SK-N-SH (cell line): ENCODE measurements at regions not wholly inside any gene's neighbourhood (a gene's known extent, or its start where the extent isn't known, plus 50 kb on each side); places are given as distances from the start of the nearest gene placed in this dataset.

Experiments
- CTCF ChIA-PET: fragments of 300-600, 350-600 bp; formaldehyde crosslinking; extraction: SDS; loops from one replicate; lab custom pipeline; 2021; lab: Yijun Ruan, JAX
- POLR2A ChIA-PET: fragments of 350-600 bp; sonication (Branson Sonifier 250); formaldehyde crosslinking; extraction: SDS; loops from one replicate; lab custom pipeline; 2020; ENCODE audit warnings: antibody characterized with exemption, inconsistent platforms; lab: Yijun Ruan, JAX
- DNase-seq: peaks from one replicate; pipeline ENCODE4 v3.0.0; 2012
- H2AFZ ChIP-seq: fragments of 200-600 bp; sonication (generic); 2 replicates; pipeline ENCODE4 v1.8.1; 2016; ENCODE audit warnings: antibody characterized with exemption, mild to moderate bottlenecking, low read depth
- H3F3A ChIP-seq: fragments of 200-600 bp; sonication (generic); replicated peaks from 2 replicates; pipeline ENCODE3; 2016; ENCODE audit warnings: antibody characterized with exemption, mild to moderate bottlenecking; ENCODE audit not compliant: insufficient read depth
- H3K27ac ChIP-seq, 2 experiments: fragments of 200-500 bp in 1 of 2; fragments of 200-600 bp in 1 of 2; sonication (Bioruptor generic) in 1 of 2; sonication (generic), shearing (Covaris generic) in 1 of 2; 2 replicates each; pipeline versions ENCODE4 v1.5.1 to v1.6.1; 2014 to 2016; ENCODE audit warnings: low read depth in 2 of 2, inconsistent platforms in 1 of 2, low read length in 1 of 2, mild to moderate bottlenecking in 1 of 2, mixed read lengths in 1 of 2
- H3K27me3 ChIP-seq: fragments of 200-600 bp; sonication (generic), shearing (Covaris generic); 2 replicates; pipeline ENCODE4 v1.6.1; 2016; ENCODE audit warnings: mixed run types; ENCODE audit not compliant: insufficient read depth
- H3K36me3 ChIP-seq, 2 experiments: fragments of 200-500 bp in 1 of 2; fragments of 200-600 bp in 1 of 2; sonication (Bioruptor generic) in 1 of 2; sonication (generic) in 1 of 2; replicated peaks in 1 of 2; 2 replicates each; pipeline versions ENCODE3 to v1.5.1; 2014 to 2016; ENCODE audit warnings: low read length in 1 of 2, mild to moderate bottlenecking in 1 of 2; ENCODE audit not compliant: insufficient read depth in 2 of 2, control insufficient read depth in 1 of 2
- H3K4me1 ChIP-seq, 2 experiments: fragments of 200-500 bp in 1 of 2; fragments of 200-600 bp in 1 of 2; sonication (Bioruptor generic) in 1 of 2; sonication (generic), shearing (Covaris generic) in 1 of 2; 2 replicates each; pipeline versions ENCODE4 v1.5.1 to v1.6.1; 2014 to 2016; ENCODE audit warnings: low read depth in 1 of 2, low read length in 1 of 2, mixed run types in 1 of 2; ENCODE audit not compliant: insufficient read depth in 2 of 2, control insufficient read depth in 1 of 2
- H3K4me2 ChIP-seq: fragments of 200-600 bp; sonication (generic), shearing (Covaris generic); 2 replicates; pipeline ENCODE4 v1.6.1; 2017; ENCODE audit warnings: mixed run types
- H3K4me3 ChIP-seq, 2 experiments: fragments of 200-500 bp in 1 of 2; fragments of 200-600 bp in 1 of 2; sonication (Bioruptor generic) in 1 of 2; sonication (generic), shearing (Covaris generic) in 1 of 2; 2 replicates each; pipeline versions ENCODE4 v1.5.1 to v1.8.1; 2014 to 2016; ENCODE audit warnings: low read depth in 2 of 2, inconsistent platforms in 1 of 2, low read length in 1 of 2, mild to moderate bottlenecking in 1 of 2, mixed read lengths in 1 of 2, moderate library complexity in 1 of 2
- H3K79me2 ChIP-seq: fragments of 200-600 bp; sonication (generic); 2 replicates; pipeline ENCODE4 v1.8.1; 2017; ENCODE audit warnings: mild to moderate bottlenecking; ENCODE audit not compliant: insufficient read depth
- H3K9ac ChIP-seq: fragments of 200-600 bp; sonication (generic); 2 replicates; pipeline ENCODE4 v1.6.1; 2017; ENCODE audit warnings: mixed run types
- H3K9me2 ChIP-seq: fragments of 200-600 bp; sonication (generic); 2 replicates; pipeline ENCODE4 v1.6.1; 2017; ENCODE audit warnings: mixed run types
- H3K9me3 ChIP-seq: fragments of 200-600 bp; sonication (generic); 2 replicates; pipeline ENCODE4 v1.6.1; 2017; ENCODE audit warnings: mixed run types, mild to moderate bottlenecking, moderate library complexity
- H4K20me1 ChIP-seq: fragments of 200-600 bp; sonication (generic); 2 replicates; pipeline ENCODE4 v1.6.1; 2017; ENCODE audit warnings: mild to moderate bottlenecking, mixed run types; ENCODE audit not compliant: insufficient read depth
- CHD2 ChIP-seq: fragments of 150-350 bp; IDR thresholded peaks from 2 replicates; pipeline ENCODE4 v1.6.1; 2018; ENCODE audit warnings: low read length; ENCODE audit not compliant: partially characterized antibody
- CTCF ChIP-seq: fragments of 200-600 bp; sonication (generic); IDR thresholded peaks from 2 replicates; pipeline ENCODE4 v1.6.1; 2017; ENCODE audit warnings: antibody characterized with exemption, mild to moderate bottlenecking, moderate library complexity
- ELF1 ChIP-seq: IDR thresholded peaks from 2 replicates; pipeline ENCODE4 v1.4.0; 2012
- EZH2phosphoT487 ChIP-seq: fragments of 200-600 bp; sonication (generic); IDR thresholded peaks from 2 replicates; pipeline ENCODE4 v1.6.1; 2017; ENCODE audit warnings: low read depth, mixed run types, mild to moderate bottlenecking, antibody characterized with exemption, moderate library complexity, borderline replicate concordance
- FOXJ3 ChIP-seq: sonication (generic); formaldehyde crosslinking; IDR thresholded peaks from 2 replicates; pipeline ENCODE4 v1.5.1; 2020; ENCODE audit warnings: mild to moderate bottlenecking, missing genetic modification reagents
- GATA2 ChIP-seq: sonication (generic); formaldehyde crosslinking; IDR thresholded peaks from 2 replicates; pipeline ENCODE4 v1.5.0; 2020; ENCODE audit warnings: mild to moderate bottlenecking, missing genetic modification reagents
- IRF3 ChIP-seq: fragments of 150-350 bp; IDR thresholded peaks from 2 replicates; pipeline ENCODE4 v1.6.1; 2016; ENCODE audit warnings: mild to moderate bottlenecking, low read depth, low read length
- JUND ChIP-seq: IDR thresholded peaks from 2 replicates; pipeline ENCODE4 v1.4.0; 2012
- MXI1 ChIP-seq: IDR thresholded peaks from 2 replicates; pipeline ENCODE4 v1.6.1; 2012; ENCODE audit warnings: mild to moderate bottlenecking, low read depth, low read length, improper control_type of control experiment
- RAD21 ChIP-seq: IDR thresholded peaks from 2 replicates; pipeline ENCODE4 v1.6.1; 2012; ENCODE audit warnings: mild to moderate bottlenecking, low read length
- REST ChIP-seq: IDR thresholded peaks from 2 replicates; pipeline ENCODE4 v1.6.1; 2012; ENCODE audit warnings: mild to moderate bottlenecking, low read depth, low read length, moderate library complexity
- SMC3 ChIP-seq: IDR thresholded peaks from 2 replicates; pipeline ENCODE4 v1.6.1; 2012; ENCODE audit warnings: low read depth, low read length, improper control_type of control experiment
- TCF12 ChIP-seq: IDR thresholded peaks from 2 replicates; pipeline ENCODE4 v1.4.0; 2012
- TEAD4 ChIP-seq: IDR thresholded peaks from 2 replicates; pipeline ENCODE4 v1.4.0; 2012; ENCODE audit warnings: mild to moderate bottlenecking, borderline replicate concordance; ENCODE audit not compliant: insufficient read depth
- WGBS: methylation state at CpG from one replicate; pipeline ENCODE4 v1.1.6; 2017; ENCODE audit warnings: low lambda C conversion rate; 5-methylcytosine and 5-hydroxymethylcytosine counted together

GRCh38 chr7:145224775-145225174, 388.9 kb upstream of the TPK1 start:
- Histone ChIP-seq H3K4me3 (no peak overlapping the region), H3K9me3 (peaks cover 19% of the 10 kb centered on the region), H3K9ac (no peak overlapping the region), H2AFZ (no peak overlapping the region), H3K27ac (no peak overlapping the region), H4K20me1 (no peaks in the 10 kb centered on the region), H3F3A (no peaks in the 10 kb centered on the region), H3K4me1 (no peaks in the 10 kb centered on the region), H3K79me2 (no peaks in the 10 kb centered on the region), H3K9me2 (peaks cover 2% of the 10 kb centered on the region; the same call in 1 of the 2 replicates), H3K36me3 (no peaks in the 10 kb centered on the region), H3K27me3 (no peaks in the 10 kb centered on the region), H3K4me2 (no peak overlapping the region)
- under 1% methylated on average over 4 of the region's 4 CpGs for WGBS
- CTCF ChIA-PET = interaction anchor here (0.6 to 0.7 kb wide), 2 partner anchors 23 to 1237 kb away, joined by 3 read pairs; no protein-coding TSS in a partner anchor
- DNase-seq = no peak
- TF ChIP-seq EZH2phosphoT487 (no peak), TCF12 (no peak), JUND (no peak), CTCF (no peak), ELF1 (no peak), IRF3 (no peak), CHD2 (no peak), REST (no peak)
- POLR2A ChIA-PET = no interaction called here

- Histone ChIP-seq H3K36me3 (no peaks in the 10 kb centered on the region), H3K4me2 (no peak overlapping the region), H4K20me1 (no peaks in the 10 kb centered on the region), H3K27me3 (no peaks in the 10 kb centered on the region), H3K27ac (no peak overlapping the region), H3K79me2 (no peaks in the 10 kb centered on the region), H3K4me1 (no peaks in the 10 kb centered on the region), H3F3A (no peaks in the 10 kb centered on the region), H3K9me2 (peaks cover 2% of the 10 kb centered on the region; the same call in 1 of the 2 replicates), H2AFZ (no peak overlapping the region), H3K4me3 (no peak overlapping the region)
- ChIA-PET CTCF (interaction anchor here (1.2 kb wide), 1 partner anchor 9 kb away, joined by 3 read pairs; no protein-coding TSS in a partner anchor), POLR2A (no interaction called here)
- WGBS = 3% methylated on average over 4 of the region's 4 CpGs
- DNase-seq = no peak
- TF ChIP-seq TCF12 (no peak), MXI1 (no peak), TEAD4 (no peak), FOXJ3 (CRISPR knock-in tag) (no peak), GATA2 (CRISPR knock-in tag) (no peak), ELF1 (no peak), RAD21 (no peak), SMC3 (no peak)
- TF ChIP-seq, all 33 proteins: peak for 0
- no peak overlapping the region for H3K9ac ChIP-seq
- peaks cover 11% of the 10 kb centered on the region; the same call in 1 of the 2 replicates for H3K9me3 ChIP-seq
These were observed 383.6 kb upstream of the TPK1 start for GRCh38 chr7:145219461-145219860.
